Left renal pelvis (tissue), 4 donors: ENCODE measurements at regions not wholly inside any gene's neighbourhood (a gene's known extent, or its start where the extent isn't known, plus 50 kb on each side); places are given as distances from the start of the nearest gene placed in this dataset.

ENCODE experiments used
- DNase-seq, 4 donors: peaks; one replicate each; pipeline ENCODE4 v3.0.0-alpha.2; 2013; ENCODE audit warnings: low read depth in 4 of 4, low spot score in 3 of 4

- no peak for DNase-seq
Measured at GRCh38 chr13:31441800-31442510, 242.2 kb downstream of the B3GLCT start.

DNA sequence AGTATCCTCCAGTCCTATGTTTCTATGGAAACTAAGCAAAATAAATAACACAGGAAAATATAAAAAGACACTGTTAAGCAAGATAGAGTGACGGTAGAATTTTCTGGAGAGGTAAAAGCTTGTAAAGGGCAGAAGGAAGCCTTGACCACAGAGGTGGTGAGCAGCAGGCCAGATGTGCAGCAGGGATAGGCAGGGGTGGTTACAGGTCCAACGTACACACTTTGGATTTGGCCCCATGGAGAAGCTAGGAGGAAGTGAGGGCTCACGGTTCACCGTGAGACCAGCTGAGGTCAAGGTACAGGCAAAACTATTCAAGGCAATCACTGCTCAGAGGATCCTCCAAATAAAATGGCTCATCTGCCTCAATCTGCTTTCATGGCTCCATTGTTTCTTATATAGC lies 242.8 kb downstream of the B3GLCT start:
- DNase-seq = no peak

GRCh38 chr13:31444266-31444856 lies 244.6 kb downstream of the B3GLCT start:
- DNase-seq = no peak

DNA sequence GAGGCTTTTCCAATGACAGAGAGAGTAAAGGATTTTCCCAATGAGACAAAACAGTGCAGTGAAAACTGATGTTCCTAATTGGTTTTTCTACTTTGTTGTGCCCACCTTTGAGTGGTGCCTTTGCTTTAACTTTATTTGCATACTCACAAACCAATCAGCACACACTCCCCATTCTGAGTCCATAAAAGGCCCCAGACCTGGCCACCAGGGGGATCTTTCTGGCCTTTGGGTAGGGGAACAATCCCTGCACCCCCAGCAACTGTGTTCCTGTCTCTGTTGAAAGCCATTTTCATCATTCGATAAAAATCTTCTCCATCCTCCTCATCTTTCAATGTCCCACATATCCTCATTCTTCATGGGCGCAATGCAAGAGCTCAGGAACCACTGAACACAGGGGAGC lies 252.8 kb downstream of the B3GLCT start:
- DNase-seq = no peak

DNA sequence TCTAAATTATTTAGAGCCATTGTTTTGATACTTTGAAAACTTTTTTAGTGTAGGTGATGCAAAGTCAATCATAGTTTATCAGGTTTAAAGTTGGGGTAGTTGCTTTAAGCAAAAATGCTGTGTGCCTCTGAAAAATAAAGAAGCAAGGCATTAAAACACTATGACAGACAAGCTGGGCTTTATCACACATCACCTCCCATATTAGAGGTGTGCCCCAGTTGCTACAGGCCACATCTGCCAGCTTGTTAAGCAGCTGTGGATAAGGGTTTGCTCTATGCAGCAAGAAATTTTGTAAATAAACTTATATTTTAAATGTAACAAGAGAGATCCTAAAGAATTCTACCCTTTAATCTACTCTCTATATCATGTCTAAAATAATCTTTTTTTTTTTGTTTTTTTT lies 255.8 kb downstream of the B3GLCT start:
- no peak for DNase-seq

GRCh38 chr13:31456056-31456455 lies 256.3 kb downstream of the B3GLCT start:
- DNase-seq = no peak

- DNase-seq = no peak
Measured at GRCh38 chr13:31460061-31460460, 260.3 kb downstream of the B3GLCT start.

- DNase-seq = no peak
Measured at GRCh38 chr13:31461923-31462322, 262.1 kb downstream of the B3GLCT start.

- DNase-seq = no peak
Measured at GRCh38 chr13:31462766-31463165, 263.0 kb downstream of the B3GLCT start.

- no peak for DNase-seq
Measured at GRCh38 chr13:31468114-31468902, 268.5 kb downstream of the B3GLCT start.

GRCh38 chr13:31469377-31469776 lies 269.6 kb downstream of the B3GLCT start:
- DNase-seq = no peak

DNA sequence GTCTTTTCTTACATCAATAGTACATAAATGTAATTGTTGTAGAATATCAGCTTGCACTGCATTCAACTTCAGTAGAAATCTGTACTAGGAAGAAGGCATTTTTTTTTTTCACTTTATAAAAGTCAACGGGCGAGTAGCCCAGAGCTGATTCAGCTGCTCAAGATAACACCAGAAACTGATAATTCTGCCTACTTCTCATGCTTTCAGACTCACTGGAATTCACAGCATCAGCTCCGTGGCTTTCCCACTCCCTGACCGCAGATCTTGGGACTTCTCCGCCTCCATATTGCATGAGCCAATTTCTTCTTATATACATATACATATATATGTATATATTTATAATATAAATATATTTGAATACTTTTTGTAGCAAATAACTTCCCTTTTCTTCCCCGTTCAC lies 263.1 kb upstream of the RXFP2 start:
- no peak for DNase-seq

GRCh38 chr13:31476753-31477152 lies 262.6 kb upstream of the RXFP2 start:
- DNase-seq = no peak

DNA sequence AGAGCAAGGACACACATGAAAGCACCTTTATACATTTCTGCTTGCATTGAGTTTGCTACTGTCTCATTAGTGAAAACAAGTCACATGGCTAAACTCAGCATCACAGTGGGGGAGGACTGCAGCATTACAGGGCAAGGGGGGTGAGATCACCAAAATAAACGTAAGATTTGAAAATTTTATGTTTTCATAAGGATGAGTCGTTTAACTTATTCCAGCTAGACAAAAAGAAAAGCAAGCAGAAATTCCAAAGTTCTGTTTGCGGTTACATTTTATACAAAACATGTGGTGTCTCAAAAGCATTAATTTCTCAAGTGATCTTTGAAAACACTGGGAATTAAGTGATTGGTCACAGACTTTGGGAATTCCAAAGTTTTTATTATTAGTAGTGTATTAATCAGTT lies 261.4 kb upstream of the RXFP2 start:
- DNase-seq = no peak

- DNase-seq = no peak
Measured at GRCh38 chr13:31485183-31485582, 254.1 kb upstream of the RXFP2 start.

- DNase-seq = no peak
Measured at GRCh38 chr13:31485651-31486051, 253.7 kb upstream of the RXFP2 start.

DNA sequence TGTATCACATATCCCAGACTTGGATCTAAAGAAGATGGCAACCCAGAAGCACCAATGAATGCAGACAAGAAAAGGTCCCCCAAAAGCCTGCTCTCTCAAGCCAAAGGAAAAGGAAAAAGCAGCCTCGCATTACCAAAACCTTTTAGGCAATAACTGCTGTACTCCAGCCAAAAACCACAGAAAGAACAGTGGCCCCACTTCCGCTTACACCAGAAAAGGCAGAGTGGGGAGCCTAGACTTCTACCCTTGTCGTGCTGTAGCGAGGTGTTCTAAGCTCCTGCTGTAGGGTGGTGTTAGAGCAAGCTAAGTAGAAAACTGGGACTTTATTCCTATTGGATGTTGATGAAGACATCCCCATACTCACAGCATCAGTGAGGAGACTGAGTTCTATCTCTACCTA lies 244.0 kb upstream of the RXFP2 start:
- no peak for DNase-seq

DNA sequence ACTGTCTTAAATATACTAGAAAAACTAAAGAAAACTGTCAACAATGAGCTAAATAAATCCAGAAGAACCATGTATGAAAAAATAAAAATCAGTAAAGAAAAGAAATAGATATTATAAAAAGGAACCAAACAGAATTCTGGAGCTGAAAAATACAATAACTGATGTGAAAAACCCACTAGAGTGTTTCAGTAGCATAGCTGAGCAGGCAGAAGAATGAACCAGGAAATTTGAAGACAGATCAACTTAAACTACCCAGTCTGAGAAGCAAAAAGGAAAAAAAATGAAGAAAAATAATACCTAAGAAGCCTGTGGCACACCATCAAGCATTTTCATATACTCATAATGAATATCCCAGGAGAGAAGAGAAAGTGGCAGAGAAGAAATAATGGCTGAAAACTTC lies 240.1 kb upstream of the RXFP2 start:
- no peak for DNase-seq

DNA sequence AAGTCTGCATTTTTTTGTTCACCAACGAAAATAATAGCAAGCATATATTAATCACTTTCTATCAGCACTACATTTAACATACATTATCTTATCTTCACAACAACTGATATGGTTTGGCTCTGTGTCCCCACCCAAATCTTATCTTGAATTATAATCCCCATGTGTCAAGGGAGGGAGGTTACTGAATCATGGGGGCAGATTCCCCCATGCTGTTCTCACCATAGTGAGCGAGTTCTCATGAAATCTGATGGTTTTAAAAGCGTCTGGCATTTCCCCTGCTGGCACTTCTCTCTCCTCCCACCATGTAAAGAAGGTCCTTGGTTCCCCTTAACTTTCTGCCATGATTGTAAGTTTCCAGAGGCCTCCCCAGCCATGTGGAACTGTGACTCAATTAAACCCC lies 235.7 kb upstream of the RXFP2 start:
- no peak for DNase-seq

DNA sequence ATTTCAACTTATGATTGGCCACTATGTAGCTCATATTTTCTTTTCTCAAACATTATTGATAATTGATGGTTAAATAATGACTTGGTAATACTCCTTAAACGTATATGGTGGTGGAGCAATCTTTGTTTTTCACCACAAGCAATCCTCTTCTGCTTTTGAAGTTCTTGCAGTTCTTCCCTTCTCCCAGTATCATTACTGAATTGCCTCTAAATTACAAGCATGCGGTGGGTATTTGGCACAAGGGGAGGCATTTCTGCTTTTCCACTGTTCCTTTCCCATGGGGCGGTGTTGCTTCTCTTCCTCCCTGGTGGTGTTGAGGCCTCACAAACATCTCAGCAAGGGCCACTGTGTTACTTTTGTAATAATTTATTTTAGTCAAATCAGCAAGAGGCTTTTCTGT lies 234.4 kb upstream of the RXFP2 start:
- no peak for DNase-seq

DNA sequence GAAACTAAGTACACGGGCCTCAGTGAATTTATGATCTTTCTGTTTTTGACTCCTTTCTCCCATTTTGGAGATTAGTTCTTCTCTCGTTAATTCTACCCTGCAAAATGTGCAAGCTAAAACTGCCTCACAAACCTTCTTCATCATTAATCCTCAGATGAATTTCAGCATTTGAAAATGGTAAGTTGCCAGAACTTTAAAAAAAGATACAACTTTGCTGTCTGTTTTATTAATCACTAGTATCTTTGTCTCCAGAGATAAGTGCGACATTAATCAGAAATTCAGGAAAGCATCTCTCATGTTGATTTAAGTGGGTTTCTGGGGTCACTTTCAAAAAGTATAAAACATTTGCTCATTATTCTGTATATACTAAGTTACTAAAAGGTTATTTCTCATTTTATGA lies 227.0 kb upstream of the RXFP2 start:
- DNase-seq = no peak

GRCh38 chr13:31514932-31515331 lies 224.4 kb upstream of the RXFP2 start:
- DNase-seq = no peak
